ENCODE measurements at regions not wholly inside any gene's neighbourhood (a gene's known extent, or its start where the extent isn't known, plus 50 kb on each side); places are given as distances from the start of the nearest gene placed in this dataset.

- DNase-seq (ENCODE audit: low read depth), result no peak
- no peak for TF ChIP-seq CTCF (IDR thresholded peaks at IDR 0.05; ENCODE audit: low read depth, low read length, missing control alignments)
- no peak overlapping the region for H3K4me3 ChIP-seq (ENCODE audit: low read depth, low read length)
- in situ Hi-C loops (cut with HindIII; ENCODE audit: low sequenced_read_pairs), result loop anchor here (25.0 kb wide), 1 partner anchor 1303 kb away; no protein-coding TSS in a partner anchor
These were observed 886.5 kb upstream of the SOX9 start for GRCh38 chr17:71234349-71234748.

GRCh38 chr17:71237903-71238538 is 882.8 kb upstream of the SOX9 start:
- TF ChIP-seq CTCF (IDR thresholded peaks at IDR 0.05; ENCODE audit: low read depth, low read length, missing control alignments), result peak; percentile 19
- peak; percentile 44 for DNase-seq (ENCODE audit: low read depth)
- no peak overlapping the region for H3K4me3 ChIP-seq (ENCODE audit: low read depth, low read length)
- in situ Hi-C loops (cut with HindIII; ENCODE audit: low sequenced_read_pairs), result loop anchor here (25.0 kb wide), 1 partner anchor 1299 kb away; no protein-coding TSS in a partner anchor

GRCh38 chr17:71247441-71248015 is 873.3 kb upstream of the SOX9 start:
- in situ Hi-C loops (cut with HindIII; ENCODE audit: low sequenced_read_pairs), result loop anchor here (25.0 kb wide), 1 partner anchor 1290 kb away; no protein-coding TSS in a partner anchor
- no peak for TF ChIP-seq CTCF (IDR thresholded peaks at IDR 0.05; ENCODE audit: low read depth, low read length, missing control alignments)
- H3K4me3 ChIP-seq (ENCODE audit: low read depth, low read length), result no peak overlapping the region
- no peak for DNase-seq (ENCODE audit: low read depth)

GRCh38 chr17:71251276-71251675 is 869.5 kb upstream of the SOX9 start:
- H3K4me3 ChIP-seq (ENCODE audit: low read depth, low read length), result no peak overlapping the region
- in situ Hi-C loops (cut with HindIII; ENCODE audit: low sequenced_read_pairs), result no loop called here
- TF ChIP-seq CTCF (IDR thresholded peaks at IDR 0.05; ENCODE audit: low read depth, low read length, missing control alignments), result no peak
- DNase-seq (ENCODE audit: low read depth), result no peak

GRCh38 chr17:71251951-71252350 is 868.9 kb upstream of the SOX9 start:
- H3K4me3 ChIP-seq (ENCODE audit: low read depth, low read length), result no peak overlapping the region
- in situ Hi-C loops (cut with HindIII; ENCODE audit: low sequenced_read_pairs), result no loop called here
- peak; percentile 15 for DNase-seq (ENCODE audit: low read depth)
- TF ChIP-seq CTCF (IDR thresholded peaks at IDR 0.05; ENCODE audit: low read depth, low read length, missing control alignments), result no peak

- DNase-seq (ENCODE audit: low read depth), result no peak
- in situ Hi-C loops (cut with HindIII; ENCODE audit: low sequenced_read_pairs), result no loop called here
- TF ChIP-seq CTCF (IDR thresholded peaks at IDR 0.05; ENCODE audit: low read depth, low read length, missing control alignments), result no peak
- H3K4me3 ChIP-seq (ENCODE audit: low read depth, low read length), result no peak overlapping the region
These were observed 868.4 kb upstream of the SOX9 start for GRCh38 chr17:71252436-71252835.

Measured in astrocyte of the cerebellum (primary cell).